ENCODE measurements at regions not wholly inside any gene's neighbourhood (a gene's known extent, or its start where the extent isn't known, plus 50 kb on each side); places are given as distances from the start of the nearest gene placed in this dataset.

- no peak for TF ChIP-seq EZH2 (IDR thresholded peaks at IDR 0.05; ENCODE audit: borderline replicate concordance, low read depth, low read length, severe bottlenecking)
- TF ChIP-seq, protein P1, sequence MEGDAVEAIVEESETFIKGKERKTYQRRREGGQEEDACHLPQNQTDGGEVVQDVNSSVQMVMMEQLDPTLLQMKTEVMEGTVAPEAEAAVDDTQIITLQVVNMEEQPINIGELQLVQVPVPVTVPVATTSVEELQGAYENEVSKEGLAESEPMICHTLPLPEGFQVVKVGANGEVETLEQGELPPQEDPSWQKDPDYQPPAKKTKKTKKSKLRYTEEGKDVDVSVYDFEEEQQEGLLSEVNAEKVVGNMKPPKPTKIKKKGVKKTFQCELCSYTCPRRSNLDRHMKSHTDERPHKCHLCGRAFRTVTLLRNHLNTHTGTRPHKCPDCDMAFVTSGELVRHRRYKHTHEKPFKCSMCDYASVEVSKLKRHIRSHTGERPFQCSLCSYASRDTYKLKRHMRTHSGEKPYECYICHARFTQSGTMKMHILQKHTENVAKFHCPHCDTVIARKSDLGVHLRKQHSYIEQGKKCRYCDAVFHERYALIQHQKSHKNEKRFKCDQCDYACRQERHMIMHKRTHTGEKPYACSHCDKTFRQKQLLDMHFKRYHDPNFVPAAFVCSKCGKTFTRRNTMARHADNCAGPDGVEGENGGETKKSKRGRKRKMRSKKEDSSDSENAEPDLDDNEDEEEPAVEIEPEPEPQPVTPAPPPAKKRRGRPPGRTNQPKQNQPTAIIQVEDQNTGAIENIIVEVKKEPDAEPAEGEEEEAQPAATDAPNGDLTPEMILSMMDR (IDR thresholded peaks at IDR 0.05; ENCODE audit: borderline replicate concordance, extremely low read depth, low read length, poor library complexity, severe bottlenecking) = no peak
- ATAC-seq (ENCODE audit: insufficient read depth, low read depth) (no peak), DNase-seq (no peak)
- Histone ChIP-seq H3K4me2 (ENCODE audit: insufficient read depth, low read length) (no peak overlapping the region), H3K36me3 (ENCODE audit: insufficient read depth, low read length) (no peaks in the 10 kb centered on the region), H3K27me3 (ENCODE audit: insufficient read depth, low read length, poor library complexity) (no peaks in the 10 kb centered on the region), H3K79me2 (ENCODE audit: insufficient read depth, low read length) (no peaks in the 10 kb centered on the region), H3K4me3 (ENCODE audit: low read depth in 1 of 2, low read length in 2 of 2) (no peak overlapping the region), H3K9me3 (ENCODE audit: insufficient read depth, low read length, severe bottlenecking) (no peaks in the 10 kb centered on the region), H2AFZ (ENCODE audit: low read depth, low read length) (no peak overlapping the region), H3K9ac (ENCODE audit: low read depth, low read length) (no peak overlapping the region), H3K27ac (ENCODE audit: low read length) (no peak overlapping the region), H4K20me1 (ENCODE audit: insufficient read depth, low read length) (no peaks in the 10 kb centered on the region), H3K4me1 (ENCODE audit: insufficient read depth, low read length) (no peaks in the 10 kb centered on the region)
Observed at GRCh38 chr15:97081666-97082226, 751.2 kb downstream of the NR2F2 start.

DNA sequence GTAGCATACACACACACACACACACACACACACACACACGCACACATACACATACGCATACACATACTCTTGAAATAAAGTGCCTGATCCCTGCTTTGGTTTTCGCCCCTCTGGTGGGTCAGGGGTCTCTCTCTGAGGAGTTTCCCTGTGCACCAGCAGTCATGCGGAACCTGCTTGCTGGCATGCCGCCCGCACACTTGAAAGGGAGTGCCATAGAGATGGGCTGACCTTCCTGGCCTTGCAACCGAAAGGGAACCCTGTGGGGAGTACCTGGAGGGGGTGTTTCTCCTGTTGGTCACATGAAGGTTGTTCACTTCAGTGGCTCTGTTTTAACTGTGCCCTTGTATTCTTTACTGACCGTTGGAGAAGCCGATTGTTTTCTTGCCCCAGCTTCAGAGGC is 752.3 kb downstream of the NR2F2 start:
- Histone ChIP-seq H4K20me1 (ENCODE audit: insufficient read depth, low read length) (no peaks in the 10 kb centered on the region), H2AFZ (ENCODE audit: low read depth, low read length) (no peak overlapping the region), H3K4me1 (ENCODE audit: insufficient read depth, low read length) (no peaks in the 10 kb centered on the region), H3K9ac (ENCODE audit: low read depth, low read length) (no peak overlapping the region), H3K27me3 (ENCODE audit: insufficient read depth, low read length, poor library complexity) (no peaks in the 10 kb centered on the region), H3K27ac (ENCODE audit: low read length) (no peak overlapping the region), H3K79me2 (ENCODE audit: insufficient read depth, low read length) (no peaks in the 10 kb centered on the region), H3K4me2 (ENCODE audit: insufficient read depth, low read length) (no peak overlapping the region), H3K9me3 (ENCODE audit: insufficient read depth, low read length, severe bottlenecking) (no peaks in the 10 kb centered on the region), H3K36me3 (ENCODE audit: insufficient read depth, low read length) (no peaks in the 10 kb centered on the region), H3K4me3 (ENCODE audit: low read depth in 1 of 2, low read length in 2 of 2) (no peak overlapping the region)
- ATAC-seq (ENCODE audit: insufficient read depth, low read depth) (no peak), DNase-seq (no peak)
- TF ChIP-seq EZH2 (IDR thresholded peaks at IDR 0.05; ENCODE audit: borderline replicate concordance, low read depth, low read length, severe bottlenecking) = no peak
- TF ChIP-seq, protein P1 (IDR thresholded peaks at IDR 0.05; ENCODE audit: borderline replicate concordance, extremely low read depth, low read length, poor library complexity, severe bottlenecking) = no peak

DNA sequence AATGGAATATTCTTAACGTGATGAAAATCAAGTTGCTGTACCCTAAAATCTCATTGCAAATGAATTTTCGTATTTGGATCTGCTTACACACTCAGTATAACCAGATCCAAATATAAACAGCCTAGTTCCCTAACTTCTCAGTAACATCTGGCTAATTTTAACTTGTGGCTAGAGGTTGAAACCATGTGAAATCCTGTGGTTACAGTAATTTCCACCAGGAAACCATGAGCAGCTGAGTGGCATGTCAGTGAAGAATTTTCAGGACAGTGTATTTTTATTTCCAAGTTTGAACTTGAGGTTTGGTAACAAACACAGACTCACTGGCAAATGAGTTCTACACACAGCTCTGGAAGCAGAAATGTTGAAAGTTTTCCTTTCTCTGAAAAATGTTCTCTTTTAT is 754.1 kb downstream of the NR2F2 start:
- ATAC-seq (ENCODE audit: insufficient read depth, low read depth) = no peak
- DNase-seq = no peak
- Histone ChIP-seq H3K27ac (ENCODE audit: low read length) (no peak overlapping the region), H3K4me2 (ENCODE audit: insufficient read depth, low read length) (no peak overlapping the region), H3K4me3 (ENCODE audit: low read depth in 1 of 2, low read length in 2 of 2) (no peak overlapping the region), H3K9me3 (ENCODE audit: insufficient read depth, low read length, severe bottlenecking) (no peaks in the 10 kb centered on the region), H3K79me2 (ENCODE audit: insufficient read depth, low read length) (no peaks in the 10 kb centered on the region), H4K20me1 (ENCODE audit: insufficient read depth, low read length) (no peaks in the 10 kb centered on the region), H3K27me3 (ENCODE audit: insufficient read depth, low read length, poor library complexity) (no peaks in the 10 kb centered on the region), H2AFZ (ENCODE audit: low read depth, low read length) (no peak overlapping the region), H3K4me1 (ENCODE audit: insufficient read depth, low read length) (no peaks in the 10 kb centered on the region), H3K36me3 (ENCODE audit: insufficient read depth, low read length) (no peaks in the 10 kb centered on the region), H3K9ac (ENCODE audit: low read depth, low read length) (no peak overlapping the region)
- TF ChIP-seq, protein P1 (IDR thresholded peaks at IDR 0.05; ENCODE audit: borderline replicate concordance, extremely low read depth, low read length, poor library complexity, severe bottlenecking) = no peak
- TF ChIP-seq EZH2 (IDR thresholded peaks at IDR 0.05; ENCODE audit: borderline replicate concordance, low read depth, low read length, severe bottlenecking) = no peak

DNA sequence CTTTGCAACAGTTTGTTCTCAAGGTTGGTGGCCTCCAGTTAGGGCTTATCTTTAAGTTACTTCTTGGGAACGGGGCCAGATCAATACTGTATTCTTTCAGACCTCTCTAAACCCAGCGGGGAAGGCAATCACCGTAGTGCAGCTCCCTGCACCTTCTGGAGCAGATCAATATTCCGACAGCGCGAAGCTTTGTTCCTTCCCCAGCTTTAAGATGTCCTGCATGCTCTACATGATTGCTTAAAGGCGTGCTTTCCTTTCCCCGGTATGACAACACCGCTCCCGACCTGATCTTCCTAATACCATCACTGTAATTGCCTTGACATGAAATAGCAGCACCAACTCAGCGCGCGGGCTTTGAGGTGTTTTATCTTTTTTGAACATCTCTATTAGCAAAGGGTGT is 755.2 kb downstream of the NR2F2 start:
- Histone ChIP-seq H3K9ac (ENCODE audit: low read depth, low read length) (no peak overlapping the region), H3K27ac (ENCODE audit: low read length) (no peak overlapping the region), H3K4me1 (ENCODE audit: insufficient read depth, low read length) (no peaks in the 10 kb centered on the region), H3K9me3 (ENCODE audit: insufficient read depth, low read length, severe bottlenecking) (no peaks in the 10 kb centered on the region), H3K4me2 (ENCODE audit: insufficient read depth, low read length) (no peak overlapping the region), H2AFZ (ENCODE audit: low read depth, low read length) (no peak overlapping the region), H4K20me1 (ENCODE audit: insufficient read depth, low read length) (no peaks in the 10 kb centered on the region), H3K27me3 (ENCODE audit: insufficient read depth, low read length, poor library complexity) (no peaks in the 10 kb centered on the region), H3K79me2 (ENCODE audit: insufficient read depth, low read length) (no peaks in the 10 kb centered on the region), H3K4me3 (ENCODE audit: low read depth in 1 of 2, low read length in 2 of 2) (no peak overlapping the region), H3K36me3 (ENCODE audit: insufficient read depth, low read length) (no peaks in the 10 kb centered on the region)
- DNase-seq = no peak
- TF ChIP-seq, protein P1 (IDR thresholded peaks at IDR 0.05; ENCODE audit: borderline replicate concordance, extremely low read depth, low read length, poor library complexity, severe bottlenecking) = no peak
- no peak for TF ChIP-seq EZH2 (IDR thresholded peaks at IDR 0.05; ENCODE audit: borderline replicate concordance, low read depth, low read length, severe bottlenecking)
- no peak for ATAC-seq (ENCODE audit: insufficient read depth, low read depth)
